ENCODE measurements at regions not wholly inside any gene's neighbourhood (a gene's known extent, or its start where the extent isn't known, plus 50 kb on each side); places are given as distances from the start of the nearest gene placed in this dataset.
A peak's percentile ranks its signal among the peaks of the same experiment; 100 is the strongest.

DNA sequence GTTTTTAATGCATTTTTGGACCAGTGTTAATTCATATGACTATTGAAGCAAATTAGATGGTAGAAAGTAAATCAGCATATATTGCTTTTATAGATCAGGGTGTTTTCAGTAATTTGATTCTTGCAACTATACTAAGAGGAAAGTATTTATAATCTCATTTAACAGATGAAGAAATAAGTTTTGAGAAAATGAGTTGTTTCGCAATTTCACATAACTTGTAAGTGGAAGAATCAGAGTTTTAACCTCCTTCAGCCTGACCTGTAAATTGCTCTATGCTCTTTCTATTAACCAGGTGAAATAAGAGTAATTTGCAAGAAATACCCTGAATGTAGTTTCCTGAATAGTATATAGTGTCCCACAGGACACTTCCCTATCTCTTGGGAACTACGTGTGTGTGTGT lies 1106.8 kb upstream of the RAG2 start:
- no peak overlapping the region for H3K4me3 ChIP-seq
- peak in 1 of 2 donors; percentile 1 for DNase-seq (ENCODE audit: low read depth in 1 of 2, low spot score in 1 of 2)
- H3K27me3 ChIP-seq, result no peaks in the 10 kb centered on the region
- H3K4me1 ChIP-seq (ENCODE audit: low read depth), result no peaks in the 10 kb centered on the region
- H3K27ac ChIP-seq, result no peak overlapping the region
- H3K36me3 ChIP-seq, result no peaks in the 10 kb centered on the region
- TF ChIP-seq, protein P1, sequence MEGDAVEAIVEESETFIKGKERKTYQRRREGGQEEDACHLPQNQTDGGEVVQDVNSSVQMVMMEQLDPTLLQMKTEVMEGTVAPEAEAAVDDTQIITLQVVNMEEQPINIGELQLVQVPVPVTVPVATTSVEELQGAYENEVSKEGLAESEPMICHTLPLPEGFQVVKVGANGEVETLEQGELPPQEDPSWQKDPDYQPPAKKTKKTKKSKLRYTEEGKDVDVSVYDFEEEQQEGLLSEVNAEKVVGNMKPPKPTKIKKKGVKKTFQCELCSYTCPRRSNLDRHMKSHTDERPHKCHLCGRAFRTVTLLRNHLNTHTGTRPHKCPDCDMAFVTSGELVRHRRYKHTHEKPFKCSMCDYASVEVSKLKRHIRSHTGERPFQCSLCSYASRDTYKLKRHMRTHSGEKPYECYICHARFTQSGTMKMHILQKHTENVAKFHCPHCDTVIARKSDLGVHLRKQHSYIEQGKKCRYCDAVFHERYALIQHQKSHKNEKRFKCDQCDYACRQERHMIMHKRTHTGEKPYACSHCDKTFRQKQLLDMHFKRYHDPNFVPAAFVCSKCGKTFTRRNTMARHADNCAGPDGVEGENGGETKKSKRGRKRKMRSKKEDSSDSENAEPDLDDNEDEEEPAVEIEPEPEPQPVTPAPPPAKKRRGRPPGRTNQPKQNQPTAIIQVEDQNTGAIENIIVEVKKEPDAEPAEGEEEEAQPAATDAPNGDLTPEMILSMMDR (IDR thresholded peaks at IDR 0.05; ENCODE audit: low read depth, low read length), result no peak
- no peaks in the 10 kb centered on the region for H3K9me3 ChIP-seq (ENCODE audit: low read depth)

DNA sequence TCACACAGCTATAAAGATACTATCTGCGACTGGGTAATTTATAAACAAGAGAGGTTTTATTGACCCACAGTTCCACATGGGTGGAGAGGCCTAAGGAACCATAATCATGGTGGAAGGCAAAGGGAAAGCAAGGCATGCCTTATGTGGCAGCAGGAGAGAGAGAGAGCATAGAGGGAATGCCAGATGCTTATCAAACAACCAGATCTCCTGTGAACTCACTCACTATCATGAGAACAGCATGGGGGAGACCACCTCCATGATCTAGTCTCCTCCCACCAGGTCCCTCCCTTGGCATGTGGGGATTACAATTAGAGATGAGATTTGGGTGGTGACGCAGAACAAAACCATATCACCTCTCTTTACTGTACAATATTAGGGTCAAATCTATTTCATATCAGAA lies 1101.6 kb upstream of the RAG2 start:
- Histone ChIP-seq H3K36me3 (no peaks in the 10 kb centered on the region), H3K27ac (no peak overlapping the region), H3K9me3 (ENCODE audit: low read depth) (no peaks in the 10 kb centered on the region), H3K4me1 (ENCODE audit: low read depth) (no peaks in the 10 kb centered on the region), H3K27me3 (no peaks in the 10 kb centered on the region), H3K4me3 (no peak overlapping the region)
- TF ChIP-seq, protein P1 (IDR thresholded peaks at IDR 0.05; ENCODE audit: low read depth, low read length), result no peak
- DNase-seq (ENCODE audit: low read depth in 1 of 2, low spot score in 1 of 2), result no peak

DNA sequence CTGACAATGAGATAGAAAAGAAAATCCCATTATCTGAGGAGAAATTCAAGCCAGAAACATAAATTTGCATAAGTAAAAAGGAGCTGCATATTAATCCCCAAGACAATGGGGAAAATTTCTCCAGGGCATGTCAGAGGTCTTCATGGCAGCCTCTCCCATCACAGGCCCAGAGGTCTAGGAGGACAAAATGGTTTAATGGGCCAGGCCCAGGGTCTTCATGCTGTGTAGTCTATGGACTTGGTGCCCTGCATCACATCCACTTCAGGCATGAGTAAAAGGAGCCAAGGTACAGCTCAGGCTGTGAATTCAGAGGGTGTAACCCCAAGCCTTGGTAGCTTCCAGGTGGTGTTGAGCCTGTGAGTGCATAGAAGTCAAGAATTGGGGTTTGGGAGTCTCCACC lies 1097.2 kb upstream of the RAG2 start:
- no peak overlapping the region for H3K27ac ChIP-seq
- TF ChIP-seq, protein P1 (IDR thresholded peaks at IDR 0.05; ENCODE audit: low read depth, low read length), result no peak
- no peak for DNase-seq (ENCODE audit: low read depth in 1 of 2, low spot score in 1 of 2)
- H3K36me3 ChIP-seq, result no peaks in the 10 kb centered on the region
- H3K4me1 ChIP-seq (ENCODE audit: low read depth), result no peaks in the 10 kb centered on the region
- no peaks in the 10 kb centered on the region for H3K27me3 ChIP-seq
- H3K4me3 ChIP-seq, result no peak overlapping the region
- H3K9me3 ChIP-seq (ENCODE audit: low read depth), result no peaks in the 10 kb centered on the region

DNA sequence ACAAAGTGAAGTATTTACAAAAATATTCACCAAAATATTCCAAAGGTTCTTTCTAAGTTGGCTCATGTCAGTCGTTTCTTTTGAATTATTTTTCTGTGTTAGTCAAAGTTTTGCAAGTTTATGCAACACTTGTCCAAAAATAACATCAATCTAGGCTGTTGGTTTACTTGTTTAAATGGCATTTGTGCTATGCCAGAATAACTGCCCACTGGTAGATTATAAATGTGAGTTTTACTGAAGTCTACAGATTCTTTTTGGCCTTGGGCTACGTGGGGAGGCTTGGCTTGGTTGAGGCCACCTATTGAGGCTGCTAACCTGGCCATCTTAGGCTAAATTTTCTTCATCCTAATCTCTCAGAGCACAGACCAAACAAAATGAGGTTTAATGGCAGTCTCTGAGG lies 1091.9 kb upstream of the RAG2 start:
- no peak overlapping the region for H3K27ac ChIP-seq
- H3K27me3 ChIP-seq, result no peaks in the 10 kb centered on the region
- DNase-seq (ENCODE audit: low read depth in 1 of 2, low spot score in 1 of 2), result no peak
- H3K36me3 ChIP-seq, result no peaks in the 10 kb centered on the region
- TF ChIP-seq, protein P1 (IDR thresholded peaks at IDR 0.05; ENCODE audit: low read depth, low read length), result no peak
- H3K4me3 ChIP-seq, result no peak overlapping the region
- no peaks in the 10 kb centered on the region for H3K4me1 ChIP-seq (ENCODE audit: low read depth)
- H3K9me3 ChIP-seq (ENCODE audit: low read depth), result no peaks in the 10 kb centered on the region

DNA sequence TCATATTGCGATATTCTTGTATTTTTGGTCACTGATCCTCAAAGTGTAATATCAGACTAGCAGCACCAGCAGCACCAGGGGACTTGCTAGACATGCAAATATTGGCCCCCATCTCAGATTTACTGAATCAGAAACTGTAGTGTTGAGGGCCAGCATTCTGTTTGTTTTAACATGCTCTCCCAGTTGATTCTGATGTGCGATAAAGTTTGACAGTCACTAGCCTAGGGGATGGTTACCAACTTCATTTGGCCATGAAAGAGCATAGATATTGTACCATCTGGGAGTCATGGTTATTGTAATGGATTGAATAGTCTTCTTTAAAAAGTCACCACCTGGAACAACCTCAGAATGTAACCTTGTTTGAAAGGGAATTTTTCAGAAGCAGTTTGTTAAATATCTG lies 1090.4 kb upstream of the RAG2 start:
- TF ChIP-seq, protein P1 (IDR thresholded peaks at IDR 0.05; ENCODE audit: low read depth, low read length), result no peak
- Histone ChIP-seq H3K9me3 (ENCODE audit: low read depth) (no peaks in the 10 kb centered on the region), H3K27ac (no peak overlapping the region), H3K4me1 (ENCODE audit: low read depth) (no peaks in the 10 kb centered on the region), H3K27me3 (no peaks in the 10 kb centered on the region), H3K4me3 (no peak overlapping the region), H3K36me3 (no peaks in the 10 kb centered on the region)
- no peak for DNase-seq (ENCODE audit: low read depth in 1 of 2, low spot score in 1 of 2)

DNA sequence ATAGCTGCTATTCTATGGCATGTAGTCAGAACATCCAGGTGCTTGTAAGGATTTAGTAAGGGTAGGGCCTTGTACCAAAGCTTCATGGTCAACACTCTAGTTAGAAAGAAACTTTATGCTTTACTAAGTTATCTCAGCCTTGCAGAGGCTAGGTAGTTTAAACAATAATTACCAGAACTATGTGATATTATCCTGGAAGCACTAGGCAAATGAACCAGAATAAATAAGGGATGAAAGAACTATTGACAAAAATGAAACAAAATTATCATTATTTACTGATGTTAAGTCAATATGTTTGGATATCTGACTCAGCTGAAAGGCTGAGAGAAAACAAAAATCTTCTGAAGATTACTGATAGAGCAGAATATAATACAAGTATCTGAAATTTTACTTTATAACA lies 1089.1 kb upstream of the RAG2 start:
- no peaks in the 10 kb centered on the region for H3K27me3 ChIP-seq
- H3K4me1 ChIP-seq (ENCODE audit: low read depth), result no peaks in the 10 kb centered on the region
- no peaks in the 10 kb centered on the region for H3K9me3 ChIP-seq (ENCODE audit: low read depth)
- TF ChIP-seq, protein P1 (IDR thresholded peaks at IDR 0.05; ENCODE audit: low read depth, low read length), result no peak
- no peak overlapping the region for H3K27ac ChIP-seq
- H3K4me3 ChIP-seq, result no peak overlapping the region
- no peak for DNase-seq (ENCODE audit: low read depth in 1 of 2, low spot score in 1 of 2)
- H3K36me3 ChIP-seq, result no peaks in the 10 kb centered on the region
